Kidney epithelial cell (primary cell): ENCODE measurements at regions not wholly inside any gene's neighbourhood (a gene's known extent, or its start where the extent isn't known, plus 50 kb on each side); places are given as distances from the start of the nearest gene placed in this dataset.
A peak's percentile ranks its signal among the peaks of the same experiment; 100 is the strongest.

ENCODE experiments used
- DNase-seq: peaks from one replicate; pipeline ENCODE4 v3.0.0-alpha.2; 2010; ENCODE audit warnings: low read depth
- H3K27me3 ChIP-seq: 2 replicates; pipeline ENCODE4 v1.6.0; 2011; ENCODE audit warnings: low read length; ENCODE audit not compliant: control insufficient read depth, insufficient read depth
- H3K36me3 ChIP-seq: 2 replicates; pipeline ENCODE4 v1.5.1; 2011; ENCODE audit warnings: low read length; ENCODE audit not compliant: control insufficient read depth, insufficient read depth
- H3K4me3 ChIP-seq: 2 replicates; pipeline ENCODE4 v1.5.1; 2011; ENCODE audit warnings: low read depth, mild to moderate bottlenecking, control low read depth, low read length
- TF ChIP-seq, protein P1 (sequence below): IDR thresholded peaks from 2 replicates; pipeline ENCODE4 v1.5.1; 2011; ENCODE audit warnings: mild to moderate bottlenecking, moderate library complexity, low read length, control low read depth, inconsistent platforms; ENCODE audit not compliant: insufficient read depth, poor library complexity, severe bottlenecking

DNA sequence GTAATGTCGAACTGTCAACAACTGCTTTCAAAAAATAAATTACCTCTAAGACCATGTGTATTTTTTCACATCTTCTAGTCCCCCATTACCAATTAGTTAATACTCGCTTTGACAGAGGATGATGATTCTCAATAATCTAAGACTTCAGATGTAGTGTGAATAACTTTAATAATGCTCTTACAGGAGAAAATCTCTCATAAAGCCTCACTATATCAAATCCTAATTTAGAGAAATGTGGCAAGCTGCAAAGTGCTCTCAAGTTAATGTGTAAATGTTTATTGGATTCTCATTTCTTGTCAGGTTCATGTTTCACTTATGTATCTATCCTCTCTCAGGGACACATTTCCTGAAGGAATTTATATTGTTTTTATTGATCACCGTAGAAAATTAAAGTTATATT, 223.9 kb downstream of the CDH7 start:
- TF ChIP-seq, protein P1, sequence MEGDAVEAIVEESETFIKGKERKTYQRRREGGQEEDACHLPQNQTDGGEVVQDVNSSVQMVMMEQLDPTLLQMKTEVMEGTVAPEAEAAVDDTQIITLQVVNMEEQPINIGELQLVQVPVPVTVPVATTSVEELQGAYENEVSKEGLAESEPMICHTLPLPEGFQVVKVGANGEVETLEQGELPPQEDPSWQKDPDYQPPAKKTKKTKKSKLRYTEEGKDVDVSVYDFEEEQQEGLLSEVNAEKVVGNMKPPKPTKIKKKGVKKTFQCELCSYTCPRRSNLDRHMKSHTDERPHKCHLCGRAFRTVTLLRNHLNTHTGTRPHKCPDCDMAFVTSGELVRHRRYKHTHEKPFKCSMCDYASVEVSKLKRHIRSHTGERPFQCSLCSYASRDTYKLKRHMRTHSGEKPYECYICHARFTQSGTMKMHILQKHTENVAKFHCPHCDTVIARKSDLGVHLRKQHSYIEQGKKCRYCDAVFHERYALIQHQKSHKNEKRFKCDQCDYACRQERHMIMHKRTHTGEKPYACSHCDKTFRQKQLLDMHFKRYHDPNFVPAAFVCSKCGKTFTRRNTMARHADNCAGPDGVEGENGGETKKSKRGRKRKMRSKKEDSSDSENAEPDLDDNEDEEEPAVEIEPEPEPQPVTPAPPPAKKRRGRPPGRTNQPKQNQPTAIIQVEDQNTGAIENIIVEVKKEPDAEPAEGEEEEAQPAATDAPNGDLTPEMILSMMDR, result no peak
- no peak overlapping the region for H3K4me3 ChIP-seq
- H3K27me3 ChIP-seq, result no peaks in the 10 kb centered on the region
- H3K36me3 ChIP-seq, result no peaks in the 10 kb centered on the region
- no peak for DNase-seq

DNA sequence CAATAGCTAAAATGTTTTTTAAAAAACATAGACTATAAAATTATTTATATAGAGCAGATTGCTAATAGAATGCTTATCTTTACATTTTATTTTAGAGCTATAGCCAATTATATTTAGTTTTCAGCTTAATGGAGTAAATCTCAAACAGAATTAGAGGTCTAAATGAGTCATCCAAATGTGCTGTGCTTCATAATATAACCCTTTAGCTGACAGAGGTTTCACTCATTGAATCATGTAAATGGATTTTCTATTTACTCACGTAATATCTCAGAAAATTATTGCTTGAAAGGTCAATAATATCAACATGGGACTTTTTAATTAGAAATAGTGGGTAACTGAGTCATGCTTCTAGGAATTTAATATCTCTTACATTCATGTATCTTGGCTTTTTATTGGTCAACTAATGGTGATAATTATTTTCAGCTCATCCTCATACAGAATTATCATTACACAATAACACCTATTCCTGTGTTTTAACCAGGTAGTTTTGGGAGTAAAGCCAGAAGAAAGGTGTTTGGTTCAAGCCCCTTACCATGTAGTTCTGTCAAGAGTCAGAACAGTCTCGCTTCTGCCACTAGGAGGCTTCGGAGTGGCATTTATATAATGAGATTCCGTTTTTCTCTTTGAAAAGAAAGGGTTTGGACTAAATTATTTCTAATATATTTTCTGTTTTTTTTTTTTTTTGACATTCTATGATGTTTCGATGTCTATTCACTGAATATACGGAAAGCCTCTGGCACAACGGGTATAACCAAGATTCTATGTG, 217.6 kb downstream of the CDH7 start:
- Histone ChIP-seq H3K4me3 (no peak overlapping the region), H3K27me3 (no peaks in the 10 kb centered on the region), H3K36me3 (no peaks in the 10 kb centered on the region)
- no peak for DNase-seq
- TF ChIP-seq, protein P1, result peak; percentile 44

DNA sequence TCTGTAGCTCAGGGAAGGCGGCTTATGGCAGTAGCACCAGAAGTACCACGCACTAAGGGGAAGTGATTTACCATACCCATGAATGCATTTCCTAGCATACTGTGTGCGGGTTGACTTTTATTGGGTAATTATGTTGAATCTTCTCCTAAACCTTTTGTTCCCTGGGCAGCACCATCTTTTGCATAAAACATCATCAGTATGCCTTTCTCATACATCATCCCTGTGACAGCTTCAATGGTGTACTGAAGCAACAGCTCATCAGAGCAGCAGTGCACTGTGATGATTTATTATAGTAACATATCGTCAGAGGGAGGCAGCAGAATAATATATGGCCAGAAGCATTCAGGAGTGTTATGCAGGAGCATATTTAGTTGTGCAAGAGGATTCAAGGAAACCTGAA, 204.9 kb downstream of the CDH7 start:
- no peaks in the 10 kb centered on the region for H3K27me3 ChIP-seq
- no peak for DNase-seq
- no peak overlapping the region for H3K4me3 ChIP-seq
- H3K36me3 ChIP-seq, result no peaks in the 10 kb centered on the region
- TF ChIP-seq, protein P1, result no peak

DNA sequence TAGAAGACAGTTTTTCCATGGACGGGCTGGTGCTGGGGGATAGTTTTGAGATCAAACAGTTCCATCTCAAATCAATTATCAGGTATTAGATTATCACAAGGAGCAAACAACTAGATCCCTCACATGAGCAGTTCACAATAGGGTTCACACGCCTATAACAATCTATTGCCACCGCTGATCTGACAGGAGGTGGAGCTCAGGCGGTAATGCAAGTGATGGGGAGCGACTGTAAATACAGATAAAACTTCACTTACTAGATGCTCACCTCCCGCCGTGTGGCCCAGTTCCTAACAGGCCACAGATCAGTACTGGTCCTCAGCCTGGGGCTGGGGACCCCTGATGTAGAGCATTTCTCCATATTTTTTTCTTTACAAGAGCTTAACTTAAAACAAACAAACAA, 203.6 kb downstream of the CDH7 start:
- no peaks in the 10 kb centered on the region for H3K27me3 ChIP-seq
- TF ChIP-seq, protein P1, result no peak
- no peaks in the 10 kb centered on the region for H3K36me3 ChIP-seq
- no peak for DNase-seq
- no peak overlapping the region for H3K4me3 ChIP-seq

DNA sequence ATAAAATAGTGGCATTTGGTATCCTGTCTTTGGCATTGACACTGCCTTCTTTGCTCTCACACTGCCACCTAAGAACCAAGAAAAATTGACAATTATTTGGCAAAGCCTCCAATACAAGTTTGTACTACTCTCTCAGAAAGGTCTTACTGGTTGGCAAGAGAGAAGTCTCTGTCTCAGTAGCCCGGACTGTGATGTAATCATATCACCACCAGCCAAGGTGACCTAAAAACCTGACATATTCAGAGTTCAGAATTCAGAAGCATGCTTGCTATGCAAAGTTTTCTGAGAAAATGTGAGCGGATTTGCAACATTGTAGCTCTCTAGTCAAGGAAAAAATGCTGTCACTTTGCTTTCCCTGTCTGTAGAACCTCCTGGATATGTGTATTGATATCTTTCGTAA, 196.0 kb downstream of the CDH7 start:
- Histone ChIP-seq H3K4me3 (no peak overlapping the region), H3K36me3 (no peaks in the 10 kb centered on the region), H3K27me3 (no peaks in the 10 kb centered on the region)
- DNase-seq, result no peak
- TF ChIP-seq, protein P1, result no peak

DNA sequence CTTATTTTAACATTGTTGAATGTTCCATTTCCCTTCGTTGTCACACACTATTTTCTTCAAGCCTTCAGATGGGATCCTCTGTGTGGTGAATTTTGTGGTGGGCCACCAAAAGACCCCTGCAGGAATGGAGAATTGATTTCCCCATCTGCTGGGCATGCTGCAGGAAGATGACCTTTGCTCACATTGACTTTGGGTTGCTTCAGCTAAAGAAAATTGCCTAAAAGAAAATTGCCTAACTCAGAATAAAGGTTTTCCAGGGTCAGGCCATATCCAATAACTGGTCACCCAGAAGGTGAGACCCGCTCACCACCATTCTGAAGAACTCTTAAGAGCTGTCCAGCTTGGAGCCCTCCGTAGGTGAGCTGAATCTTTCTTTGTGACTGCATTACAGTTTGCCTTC, 192.5 kb downstream of the CDH7 start:
- H3K27me3 ChIP-seq, result no peaks in the 10 kb centered on the region
- TF ChIP-seq, protein P1, result no peak
- no peaks in the 10 kb centered on the region for H3K36me3 ChIP-seq

More for the DNA sequence above, 192.5 kb downstream of the CDH7 start:
- no peak for DNase-seq
- H3K4me3 ChIP-seq, result no peak overlapping the region
